Muscle layer of duodenum (tissue), 2 donors: ENCODE measurements at regions not wholly inside any gene's neighbourhood (a gene's known extent, or its start where the extent isn't known, plus 50 kb on each side); places are given as distances from the start of the nearest gene placed in this dataset.

Experiments
- H3K27ac ChIP-seq: one replicate; pipeline ENCODE4 v1.7.0; 2013; ENCODE audit warnings: mild to moderate bottlenecking, low read length
- H3K27me3 ChIP-seq: one replicate; pipeline ENCODE4 v1.7.0; 2013; ENCODE audit warnings: low read depth, mild to moderate bottlenecking, control low read depth, low read length
- H3K36me3 ChIP-seq, 2 donors: one replicate each; pipeline ENCODE4 v1.7.0; 2013; ENCODE audit warnings: low read length in 2 of 2, control low read depth in 1 of 2, mild to moderate bottlenecking in 1 of 2; ENCODE audit not compliant: insufficient read depth in 2 of 2, control insufficient read depth in 1 of 2
- H3K4me1 ChIP-seq, 2 donors: one replicate each; pipeline ENCODE4 v1.7.0; 2013; ENCODE audit warnings: low read length in 2 of 2, mild to moderate bottlenecking in 2 of 2, control low read depth in 1 of 2, moderate library complexity in 1 of 2; ENCODE audit not compliant: insufficient read depth in 2 of 2, control insufficient read depth in 1 of 2
- H3K4me3 ChIP-seq, 2 donors: one replicate each; pipeline ENCODE4 v1.7.0; 2013; ENCODE audit warnings: low read length in 2 of 2, low read depth in 1 of 2, mild to moderate bottlenecking in 1 of 2
- H3K9me3 ChIP-seq, 2 donors: one replicate each; pipeline ENCODE4 v1.7.0; 2013; ENCODE audit warnings: low read length in 2 of 2, control low read depth in 1 of 2, mild to moderate bottlenecking in 1 of 2; ENCODE audit not compliant: control insufficient read depth in 1 of 2
- donor health status: healthy.

GRCh38 chr1:56074007-56074651, 505.2 kb downstream of the PLPP3 start:
- no peaks in the 10 kb centered on the region for H3K27me3 ChIP-seq
- H3K9me3 ChIP-seq: no peaks in the 10 kb centered on the region
- no peak overlapping the region for H3K27ac ChIP-seq
- peaks cover 4 to 13% of the 10 kb centered on the region in 2 donors for H3K4me1 ChIP-seq
- H3K4me3 ChIP-seq: no peak overlapping the region
- H3K36me3 ChIP-seq: no peaks in the 10 kb centered on the region

GRCh38 chr1:56073614-56074006, 505.8 kb downstream of the PLPP3 start:
- peaks cover 4 to 13% of the 10 kb centered on the region in 2 donors for H3K4me1 ChIP-seq
- H3K4me3 ChIP-seq: no peak overlapping the region
- no peaks in the 10 kb centered on the region for H3K9me3 ChIP-seq
- H3K27me3 ChIP-seq: no peaks in the 10 kb centered on the region
- H3K36me3 ChIP-seq: no peaks in the 10 kb centered on the region
- H3K27ac ChIP-seq: peak overlapping the region; percentile 25

- Histone ChIP-seq H3K27me3 (no peaks in the 10 kb centered on the region), H3K27ac (peak overlapping the region; percentile 25), H3K4me3 (no peak overlapping the region), H3K36me3 (no peaks in the 10 kb centered on the region), H3K9me3 (no peaks in the 10 kb centered on the region), H3K4me1 (peaks cover 4 to 13% of the 10 kb centered on the region in 2 donors)
Observed at GRCh38 chr1:56073206-56073605, 506.2 kb downstream of the PLPP3 start.

- no peak overlapping the region for H3K27ac ChIP-seq
- H3K36me3 ChIP-seq: no peaks in the 10 kb centered on the region
- H3K27me3 ChIP-seq: no peaks in the 10 kb centered on the region
- H3K4me1 ChIP-seq: peaks cover 4 to 13% of the 10 kb centered on the region in 2 donors
- no peak overlapping the region for H3K4me3 ChIP-seq
- H3K9me3 ChIP-seq: no peaks in the 10 kb centered on the region
Observed at GRCh38 chr1:56072310-56072709, 507.1 kb downstream of the PLPP3 start.

GRCh38 chr1:56071351-56071750, 508.0 kb downstream of the PLPP3 start:
- peaks cover 4 to 13% of the 10 kb centered on the region in 2 donors for H3K4me1 ChIP-seq
- no peaks in the 10 kb centered on the region for H3K36me3 ChIP-seq
- no peaks in the 10 kb centered on the region for H3K27me3 ChIP-seq
- no peak overlapping the region for H3K4me3 ChIP-seq
- no peak overlapping the region for H3K27ac ChIP-seq
- no peaks in the 10 kb centered on the region for H3K9me3 ChIP-seq

GRCh38 chr1:56070601-56071000, 508.8 kb downstream of the PLPP3 start:
- Histone ChIP-seq H3K27me3 (no peaks in the 10 kb centered on the region), H3K4me3 (no peak overlapping the region), H3K4me1 (peaks cover 4 to 13% of the 10 kb centered on the region in 2 donors), H3K36me3 (no peaks in the 10 kb centered on the region), H3K9me3 (no peaks in the 10 kb centered on the region), H3K27ac (no peak overlapping the region)

- H3K36me3 ChIP-seq: no peaks in the 10 kb centered on the region
- H3K4me3 ChIP-seq: no peak overlapping the region
- H3K4me1 ChIP-seq: peaks cover 4 to 13% of the 10 kb centered on the region in 2 donors
- H3K27me3 ChIP-seq: no peaks in the 10 kb centered on the region
- H3K9me3 ChIP-seq: no peaks in the 10 kb centered on the region
- H3K27ac ChIP-seq: no peak overlapping the region
Observed at GRCh38 chr1:56069824-56070223, 509.5 kb downstream of the PLPP3 start.

GRCh38 chr1:56068908-56069307, 510.5 kb downstream of the PLPP3 start:
- H3K9me3 ChIP-seq: no peaks in the 10 kb centered on the region
- no peak overlapping the region for H3K4me3 ChIP-seq
- no peaks in the 10 kb centered on the region for H3K36me3 ChIP-seq
- H3K27ac ChIP-seq: no peak overlapping the region
- peaks cover 0 to 5% of the 10 kb centered on the region in 2 donors for H3K4me1 ChIP-seq
- H3K27me3 ChIP-seq: no peaks in the 10 kb centered on the region

- no peak overlapping the region for H3K4me3 ChIP-seq
- H3K4me1 ChIP-seq: no peaks in the 10 kb centered on the region
- H3K36me3 ChIP-seq: no peaks in the 10 kb centered on the region
- H3K9me3 ChIP-seq: no peaks in the 10 kb centered on the region
- H3K27ac ChIP-seq: no peak overlapping the region
- no peaks in the 10 kb centered on the region for H3K27me3 ChIP-seq
Observed at GRCh38 chr1:56068210-56068609, 511.2 kb downstream of the PLPP3 start.

GRCh38 chr1:56065729-56066128, 513.6 kb downstream of the PLPP3 start:
- no peak overlapping the region for H3K27ac ChIP-seq
- H3K36me3 ChIP-seq: no peaks in the 10 kb centered on the region
- no peaks in the 10 kb centered on the region for H3K4me1 ChIP-seq
- H3K4me3 ChIP-seq: no peak overlapping the region
- no peaks in the 10 kb centered on the region for H3K9me3 ChIP-seq
- H3K27me3 ChIP-seq: no peaks in the 10 kb centered on the region

GRCh38 chr1:56064705-56065104, 514.7 kb downstream of the PLPP3 start:
- Histone ChIP-seq H3K4me1 (no peaks in the 10 kb centered on the region), H3K36me3 (no peaks in the 10 kb centered on the region), H3K4me3 (no peak overlapping the region), H3K27me3 (no peaks in the 10 kb centered on the region), H3K9me3 (no peaks in the 10 kb centered on the region), H3K27ac (no peak overlapping the region)

GRCh38 chr1:56063461-56063860, 515.9 kb downstream of the PLPP3 start:
- H3K4me1 ChIP-seq: no peaks in the 10 kb centered on the region
- H3K9me3 ChIP-seq: no peaks in the 10 kb centered on the region
- H3K27me3 ChIP-seq: no peaks in the 10 kb centered on the region
- no peak overlapping the region for H3K27ac ChIP-seq
- H3K36me3 ChIP-seq: no peaks in the 10 kb centered on the region
- no peak overlapping the region for H3K4me3 ChIP-seq
